Fibroblast of lung (primary cell): ENCODE measurements at regions not wholly inside any gene's neighbourhood (a gene's known extent, or its start where the extent isn't known, plus 50 kb on each side); places are given as distances from the start of the nearest gene placed in this dataset.

Experiments
- DNase-seq, 2 donors: peaks; one replicate each; pipeline versions ENCODE4 v3.0.0 to v3.0.0-alpha.2; 2010; ENCODE audit warnings: low read depth in 2 of 2
- H2AFZ ChIP-seq: 2 replicates; pipeline ENCODE4 v1.5.1; 2012; ENCODE audit warnings: low read length, control low read depth, inconsistent platforms
- H3K27ac ChIP-seq: 2 replicates; pipeline ENCODE4 v1.5.1; 2011; ENCODE audit warnings: low read length, control low read depth; ENCODE audit not compliant: insufficient read depth
- H3K27me3 ChIP-seq: 2 replicates; pipeline ENCODE4 v1.5.1; 2011; ENCODE audit warnings: mild to moderate bottlenecking, low read length; ENCODE audit not compliant: control insufficient read depth, insufficient read depth
- H3K36me3 ChIP-seq: 2 replicates; pipeline ENCODE4 v1.5.1; 2011; ENCODE audit warnings: low read length; ENCODE audit not compliant: control insufficient read depth, insufficient read depth
- H3K4me1 ChIP-seq: 2 replicates; pipeline ENCODE4 v1.5.1; 2011; ENCODE audit warnings: low read length; ENCODE audit not compliant: control insufficient read depth, insufficient read depth; ENCODE audit errors: extremely low read depth
- H3K4me2 ChIP-seq: 2 replicates; pipeline ENCODE4 v1.5.1; 2011; ENCODE audit warnings: low read length, control low read depth; ENCODE audit not compliant: insufficient read depth; ENCODE audit errors: extremely low read depth
- H3K4me3 ChIP-seq, 4 experiments: fragments of 200-600 bp in 1 of 4; sonication (generic) in 1 of 4; replicated peaks in 1 of 4; 2 replicates each; pipeline ENCODE4 v1.5.1; 2011 to 2016; ENCODE audit warnings: low read length in 4 of 4, low read depth in 3 of 4, mild to moderate bottlenecking in 3 of 4, control low read depth in 2 of 4, inconsistent platforms in 1 of 4, mixed read lengths in 1 of 4; ENCODE audit not compliant: insufficient read depth in 1 of 4; ENCODE audit errors: control extremely low read depth in 1 of 4
- H3K79me2 ChIP-seq: 2 replicates; pipeline ENCODE4 v1.5.1; 2012; ENCODE audit warnings: mild to moderate bottlenecking, low read length, inconsistent platforms; ENCODE audit not compliant: control insufficient read depth, insufficient read depth
- H3K9ac ChIP-seq: 2 replicates; pipeline ENCODE4 v1.5.1; 2011; ENCODE audit warnings: mild to moderate bottlenecking, low read length, control low read depth; ENCODE audit not compliant: insufficient read depth
- H3K9me3 ChIP-seq: 2 replicates; pipeline ENCODE4 v1.5.1; 2012; ENCODE audit warnings: low read depth, low read length; ENCODE audit not compliant: control insufficient read depth, insufficient read depth
- H4K20me1 ChIP-seq: 2 replicates; pipeline ENCODE4 v1.5.1; 2011; ENCODE audit warnings: low read length; ENCODE audit not compliant: control insufficient read depth, insufficient read depth; ENCODE audit errors: extremely low read depth
- CTCF ChIP-seq, 2 donors: IDR thresholded peaks in 1 of 2; conservative IDR thresholded peaks in 1 of 2; 1 replicate in 1 of 2; 2 replicates in 1 of 2; pipeline ENCODE4 v1.5.1; 2011 to 2012; ENCODE audit warnings: low read length in 2 of 2, control low read depth in 1 of 2, inconsistent platforms in 1 of 2, low read depth in 1 of 2, mild to moderate bottlenecking in 1 of 2
- EZH2 ChIP-seq: IDR thresholded peaks from 2 replicates; pipeline ENCODE4 v1.5.1; 2012; ENCODE audit warnings: low read length, control low read depth, mild to moderate bottlenecking; ENCODE audit errors: missing control alignments

GRCh38 chr7:46454816-46455215, 533.7 kb upstream of the IGFBP3 start:
- no peaks in the 10 kb centered on the region for H4K20me1 ChIP-seq
- DNase-seq: peak in 1 of 2 donors; percentile 65
- no peaks in the 10 kb centered on the region for H3K27me3 ChIP-seq
- no peak overlapping the region for H3K9ac ChIP-seq
- H3K27ac ChIP-seq: no peak overlapping the region
- H2AFZ ChIP-seq: no peak overlapping the region
- no peaks in the 10 kb centered on the region for H3K79me2 ChIP-seq
- H3K9me3 ChIP-seq: no peaks in the 10 kb centered on the region
- H3K4me3 ChIP-seq: no peak overlapping the region
- no peak overlapping the region for H3K4me2 ChIP-seq
- no peaks in the 10 kb centered on the region for H3K36me3 ChIP-seq
- TF ChIP-seq CTCF (conservative IDR thresholded peaks at IDR 0.05 in 1 of 2, IDR thresholded peaks at IDR 0.05 in 1 of 2; ENCODE audit: low read depth in 1 of 2, low read length in 2 of 2) (no peak), EZH2 (no peak)
- peaks cover 5% of the 10 kb centered on the region for H3K4me1 ChIP-seq

GRCh38 chr7:46452561-46453135, 531.6 kb upstream of the IGFBP3 start:
- no peak overlapping the region for H3K4me3 ChIP-seq
- H3K4me2 ChIP-seq: no peak overlapping the region
- no peaks in the 10 kb centered on the region for H3K9me3 ChIP-seq
- H3K4me1 ChIP-seq: peaks cover 5% of the 10 kb centered on the region
- TF ChIP-seq CTCF (conservative IDR thresholded peaks at IDR 0.05 in 1 of 2, IDR thresholded peaks at IDR 0.05 in 1 of 2; ENCODE audit: low read depth in 1 of 2, low read length in 2 of 2) (no peak), EZH2 (no peak)
- no peak overlapping the region for H3K27ac ChIP-seq
- H4K20me1 ChIP-seq: no peaks in the 10 kb centered on the region
- no peak overlapping the region for H2AFZ ChIP-seq
- H3K9ac ChIP-seq: no peak overlapping the region
- H3K79me2 ChIP-seq: no peaks in the 10 kb centered on the region
- DNase-seq: no peak
- no peaks in the 10 kb centered on the region for H3K36me3 ChIP-seq
- no peaks in the 10 kb centered on the region for H3K27me3 ChIP-seq

- Histone ChIP-seq H3K27me3 (no peaks in the 10 kb centered on the region), H3K9ac (no peak overlapping the region), H4K20me1 (no peaks in the 10 kb centered on the region), H2AFZ (no peak overlapping the region), H3K36me3 (no peaks in the 10 kb centered on the region), H3K4me1 (peaks cover 3% of the 10 kb centered on the region), H3K9me3 (no peaks in the 10 kb centered on the region), H3K4me3 (no peak overlapping the region), H3K27ac (no peak overlapping the region), H3K4me2 (no peak overlapping the region), H3K79me2 (no peaks in the 10 kb centered on the region)
- no peak for TF ChIP-seq EZH2
- TF ChIP-seq CTCF (conservative IDR thresholded peaks at IDR 0.05 in 1 of 2, IDR thresholded peaks at IDR 0.05 in 1 of 2; ENCODE audit: low read depth in 1 of 2, low read length in 2 of 2): no peak
- DNase-seq: no peak
Measured at GRCh38 chr7:46451846-46452245, 530.8 kb upstream of the IGFBP3 start.
